Suprapubic skin (tissue), 3 donors: ENCODE measurements at regions not wholly inside any gene's neighbourhood (a gene's known extent, or its start where the extent isn't known, plus 50 kb on each side); places are given as distances from the start of the nearest gene placed in this dataset.

Source experiments
- CTCF ChIP-seq, 2 donors: fragments of 200-600 bp in 1 of 2; fragments of 450-650 bp in 1 of 2; sonication (generic) in 1 of 2; IDR thresholded peaks; one replicate each; pipeline ENCODE4 v1.5.1; 2016 to 2019; ENCODE audit warnings: antibody characterized with exemption in 2 of 2, mild to moderate bottlenecking in 1 of 2, moderate library complexity in 1 of 2
- POLR2A ChIP-seq, 2 donors: fragments of 450-650 bp; IDR thresholded peaks; one replicate each; pipeline ENCODE4 v1.6.1; 2017; ENCODE audit warnings: antibody characterized with exemption in 2 of 2, mild to moderate bottlenecking in 2 of 2, moderate library complexity in 2 of 2

- no peak for TF ChIP-seq CTCF (IDR thresholded peaks at IDR 0.05)
- TF ChIP-seq POLR2A (IDR thresholded peaks at IDR 0.05) = no peak
Measured at GRCh38 chr4:20044966-20045365, 206.7 kb upstream of the SLIT2 start.
